Stimulated activated CD4-positive, alpha-beta T cell treated with anti-CD3 and anti-CD28 coated beads, Interleukin-2, amount 100 ng/mL, for 24 hours (primary cell): ENCODE measurements at regions not wholly inside any gene's neighbourhood (a gene's known extent, or its start where the extent isn't known, plus 50 kb on each side); places are given as distances from the start of the nearest gene placed in this dataset.

Experiments used
- DNase-seq, 2 donors: peaks; one replicate each; pipeline ENCODE4 v3.0.0-alpha.2; 2020

- no peak for DNase-seq
Measured at GRCh38 chr11:71356280-71356876, 91.8 kb downstream of the DHCR7 start.

- no peak for DNase-seq
Measured at GRCh38 chr11:71355281-71355680, 92.9 kb downstream of the DHCR7 start.

- DNase-seq: no peak
Measured at GRCh38 chr11:71354394-71355105, 93.6 kb downstream of the DHCR7 start.

- DNase-seq: no peak
Measured at GRCh38 chr11:71352748-71353147, 95.4 kb downstream of the DHCR7 start.

DNA sequence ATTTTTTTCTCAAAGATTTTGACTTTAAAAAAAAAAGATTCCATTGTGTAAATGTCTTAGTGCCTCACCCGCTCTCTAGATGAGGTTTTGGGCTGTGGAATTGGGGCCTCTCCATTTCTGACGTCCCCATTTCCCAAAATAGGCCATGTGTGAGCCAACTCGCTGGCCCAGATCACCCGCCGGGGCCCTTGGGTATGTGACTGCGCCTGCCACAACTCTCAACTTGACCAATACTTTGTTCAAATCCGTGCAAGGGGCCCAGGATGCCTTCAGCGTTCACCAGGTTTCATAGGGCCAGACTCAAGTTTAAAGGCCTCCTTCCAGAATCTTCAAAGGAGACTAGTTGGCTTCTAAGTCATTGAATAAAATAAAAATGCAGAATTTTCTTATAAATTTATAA is 96.0 kb downstream of the DHCR7 start:
- no peak for DNase-seq

GRCh38 chr11:71349627-71350026 is 97.2 kb upstream of the SHANK2 start:
- DNase-seq: no peak

GRCh38 chr11:71343828-71344400 is 91.5 kb upstream of the SHANK2 start:
- no peak for DNase-seq

DNA sequence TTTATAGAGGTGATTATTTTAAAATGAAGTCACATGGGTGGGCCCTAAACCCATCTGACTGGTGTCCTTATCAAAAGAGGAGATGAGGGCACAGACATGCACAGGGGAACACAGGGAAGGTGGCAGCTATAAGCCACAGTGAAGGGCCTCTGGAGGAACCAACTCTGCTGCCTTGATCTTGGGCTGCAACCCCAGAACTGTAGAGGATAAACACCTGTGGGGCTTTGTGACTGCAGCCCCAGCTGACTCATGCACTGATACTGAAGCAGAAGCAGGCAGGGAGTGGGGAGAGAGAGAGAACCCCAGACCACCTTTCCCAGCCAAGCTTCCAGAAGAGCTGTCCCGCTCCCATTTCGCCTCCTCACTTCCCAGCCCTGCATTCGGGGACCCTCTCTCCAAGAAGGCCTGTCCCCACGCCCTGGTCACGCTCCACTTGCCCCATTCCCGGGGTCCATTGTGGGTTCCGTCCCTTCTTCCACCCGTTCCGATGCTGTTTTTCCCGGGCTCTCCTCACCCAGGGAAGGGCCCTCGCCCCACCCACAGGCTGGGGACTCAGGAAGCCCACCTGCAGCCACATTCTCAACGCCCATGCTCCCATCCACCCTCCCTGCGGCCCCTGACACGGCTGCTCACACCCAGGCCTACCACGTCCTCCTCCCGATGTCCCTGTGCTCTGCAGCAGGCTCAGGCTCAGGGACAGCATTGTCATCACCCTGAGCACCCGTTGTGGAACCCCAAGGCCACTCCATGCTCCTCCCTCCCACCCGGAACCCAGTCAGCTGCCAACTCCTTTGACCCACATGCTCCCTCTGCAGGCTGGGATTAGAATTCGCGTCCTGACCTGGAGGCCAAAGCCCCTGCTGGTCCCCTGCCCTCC is 90.8 kb upstream of the SHANK2 start:
- peak; percentile 21 to 31 for DNase-seq

DNA sequence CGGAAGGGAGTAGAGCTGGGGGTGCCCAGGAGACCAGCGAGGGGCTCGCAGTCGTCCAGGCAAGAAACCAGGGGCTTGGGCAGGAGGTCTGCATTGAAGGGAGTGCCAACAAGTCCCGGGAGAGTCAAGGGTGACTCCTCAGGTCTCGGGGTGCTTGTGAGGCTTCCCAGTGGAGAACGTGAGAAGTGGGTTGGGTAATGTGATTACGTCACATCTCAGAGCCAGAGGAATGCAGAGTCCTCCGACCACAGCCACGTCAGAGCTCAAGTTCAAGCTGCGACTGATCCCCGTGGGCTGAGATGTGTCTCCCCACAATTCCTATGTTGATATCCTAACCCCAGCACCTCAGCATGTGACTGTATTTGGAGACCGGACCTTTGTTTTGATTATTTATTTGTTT is 89.7 kb upstream of the SHANK2 start:
- no peak for DNase-seq

DNA sequence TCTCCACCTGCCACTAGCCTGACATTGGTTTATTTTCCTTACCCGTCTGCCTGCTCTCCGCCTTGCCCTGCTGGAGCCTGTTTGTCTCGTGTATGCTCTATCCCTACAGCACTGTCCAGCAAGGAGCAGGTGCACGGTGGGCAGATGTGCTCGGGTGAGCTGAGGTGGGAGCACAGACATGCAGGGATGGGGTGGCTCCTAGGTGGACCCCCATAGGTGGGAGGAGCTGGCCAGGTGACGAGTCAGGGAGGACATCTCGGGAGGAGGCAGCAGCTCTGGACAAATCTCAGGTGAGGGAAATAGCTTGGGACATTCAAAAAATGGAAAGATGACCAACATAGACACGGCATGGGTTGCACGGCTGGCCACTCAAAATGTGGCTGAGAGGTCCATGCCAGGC is 89.2 kb upstream of the SHANK2 start:
- DNase-seq: no peak

GRCh38 chr11:71341173-71341572 is 88.8 kb upstream of the SHANK2 start:
- no peak for DNase-seq

DNA sequence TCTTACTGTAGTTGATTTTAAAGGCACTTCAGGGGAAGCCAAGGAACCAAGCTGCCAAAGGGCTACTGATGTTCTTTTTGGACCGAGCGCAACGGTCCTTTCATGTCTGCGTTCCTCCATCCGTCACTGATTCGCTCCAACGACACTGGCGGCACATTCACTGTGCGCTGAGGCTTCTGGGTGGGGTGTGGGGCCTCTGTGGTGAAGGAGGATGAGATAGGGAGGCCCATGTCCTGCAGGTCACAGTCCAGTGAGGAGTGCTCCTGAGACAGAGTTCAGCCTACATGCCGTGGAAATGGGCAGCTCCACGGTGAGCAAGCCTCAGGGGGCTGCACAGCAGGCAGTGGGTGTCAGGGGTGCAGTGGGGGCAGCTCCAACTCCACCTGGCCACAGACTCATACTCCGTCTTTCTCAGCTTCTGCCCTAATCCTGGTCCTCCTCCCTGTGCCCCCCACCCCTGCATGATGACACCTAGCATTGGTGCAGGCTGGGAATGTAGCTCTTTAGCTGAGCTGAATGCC is 87.8 kb upstream of the SHANK2 start:
- no peak for DNase-seq

DNA sequence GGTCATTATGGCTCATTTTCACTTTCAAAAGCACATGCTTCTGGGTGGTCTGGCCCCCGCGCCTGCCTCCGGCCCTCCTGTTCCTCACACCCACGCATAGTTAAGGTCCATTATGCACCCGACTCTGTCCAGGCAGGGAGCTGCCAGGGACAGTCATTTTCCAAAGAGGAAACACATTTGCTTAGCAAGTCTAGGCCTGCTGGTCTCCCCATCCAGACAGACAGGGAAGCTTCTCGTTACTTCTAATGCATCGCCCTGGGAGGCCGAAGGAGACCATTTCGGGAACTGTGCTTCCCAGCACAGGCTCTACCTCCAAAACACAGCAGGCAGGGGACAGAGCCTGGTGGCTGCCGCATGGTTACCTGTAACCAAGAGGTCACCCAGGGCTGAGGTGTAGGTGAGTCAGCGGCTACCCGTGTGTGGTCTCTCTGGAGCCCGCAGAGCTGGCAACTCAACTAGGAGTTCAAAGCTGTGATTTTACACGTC is 87.1 kb upstream of the SHANK2 start:
- DNase-seq: no peak

GRCh38 chr11:71338801-71339395 is 86.5 kb upstream of the SHANK2 start:
- no peak for DNase-seq

GRCh38 chr11:71336996-71337754 is 84.8 kb upstream of the SHANK2 start:
- no peak for DNase-seq

GRCh38 chr11:71336176-71336995 is 84.0 kb upstream of the SHANK2 start:
- DNase-seq: no peak

DNA sequence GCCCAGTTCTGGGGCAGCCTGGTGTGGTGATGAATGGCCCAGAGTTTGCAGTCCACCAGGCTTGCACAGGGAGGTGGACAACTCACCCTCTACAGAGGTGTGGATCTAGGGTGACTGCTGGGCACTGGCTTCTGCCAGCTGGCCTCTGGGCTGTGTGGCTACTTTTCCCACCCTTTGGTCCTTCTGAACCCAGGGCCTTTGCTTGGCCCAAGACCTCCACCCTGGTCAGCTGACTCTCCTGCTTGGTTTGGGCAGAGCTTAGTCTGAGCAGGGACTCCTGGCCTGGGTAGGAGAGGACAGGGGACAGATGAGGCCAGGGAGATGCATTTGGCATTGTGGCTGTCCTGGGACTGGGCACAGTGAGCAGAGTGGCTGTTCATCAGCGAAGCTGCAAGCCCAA is 83.0 kb upstream of the SHANK2 start:
- no peak for DNase-seq

- no peak for DNase-seq
Measured at GRCh38 chr11:71334191-71334590, 81.8 kb upstream of the SHANK2 start.

- no peak for DNase-seq
Measured at GRCh38 chr11:71333473-71333872, 81.1 kb upstream of the SHANK2 start.

DNA sequence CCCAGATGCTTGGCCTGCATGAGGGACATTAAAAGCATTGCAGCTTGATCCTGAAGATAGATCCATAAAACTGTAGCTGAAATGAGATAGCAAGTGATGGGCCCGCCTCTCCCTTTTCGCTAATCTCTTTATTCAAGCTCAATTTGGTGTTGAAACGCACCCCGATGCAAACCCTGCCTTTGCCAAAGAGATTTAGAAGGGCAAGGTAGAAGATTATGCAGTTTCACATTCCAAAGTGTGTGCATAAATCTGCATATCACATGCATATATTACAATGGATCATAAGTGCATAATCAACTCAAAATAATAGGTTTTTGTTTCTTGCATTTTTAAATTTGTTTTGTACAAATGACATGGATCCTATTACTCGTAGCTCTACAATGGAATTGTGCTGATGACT is 80.1 kb upstream of the SHANK2 start:
- no peak for DNase-seq

GRCh38 chr11:71332046-71332445 is 79.7 kb upstream of the SHANK2 start:
- no peak for DNase-seq
